OCI-LY7 (cell line): ENCODE measurements at regions not wholly inside any gene's neighbourhood (a gene's known extent, or its start where the extent isn't known, plus 50 kb on each side); places are given as distances from the start of the nearest gene placed in this dataset.

Experiments used
- CTCF ChIP-seq: fragments of 200-600 bp; sonication (generic); conservative IDR thresholded peaks from 2 replicates; pipeline ENCODE4 v1.5.1; 2014; ENCODE audit warnings: mild to moderate bottlenecking, antibody characterized with exemption, low read length, moderate library complexity, mixed read lengths
- EZH2phosphoT487 ChIP-seq: fragments of 200-600 bp; sonication (generic); IDR thresholded peaks from 2 replicates; pipeline ENCODE4 v1.6.1; 2018; ENCODE audit warnings: low read depth, borderline replicate concordance, mild to moderate bottlenecking, mixed run types, antibody characterized with exemption, low read length, moderate library complexity, mixed read lengths

GRCh38 chr4:103329642-103330041 is 131.5 kb upstream of the CENPE start:
- TF ChIP-seq CTCF (no peak), EZH2phosphoT487 (no peak)
